GM13977 (cell line): ENCODE measurements at regions not wholly inside any gene's neighbourhood (a gene's known extent, or its start where the extent isn't known, plus 50 kb on each side); places are given as distances from the start of the nearest gene placed in this dataset.
"Not testable (repeated sequence)": the region's sequence is repeated elsewhere in the genome, so short reads cannot be mapped to it uniquely, and the experiment has no call there.

Experiments
- DNase-seq: peaks from one replicate; pipeline ENCODE4 v3.0.0; 2012; ENCODE audit warnings: low spot score
- in situ Hi-C: fragments of 300-500 bp; cut with MboI; formaldehyde crosslinking; loops from one replicate; pipeline ENCODE4 v1.12.0; 2022; ENCODE audit warnings: low sequenced_read_pairs, low pct_unique_long_range_greater_than_20kb, mixed read lengths, inconsistent platforms; ENCODE audit not compliant: unreplicated experiment
- TF ChIP-seq, protein P1 (sequence below): IDR thresholded peaks from 2 replicates; pipeline ENCODE4 v1.5.1; 2012; ENCODE audit warnings: mild to moderate bottlenecking, control low read depth; ENCODE audit not compliant: insufficient read depth; ENCODE audit errors: extremely low read depth, missing control alignments

- in situ Hi-C loops, result no loop called here
- TF ChIP-seq, protein P1, sequence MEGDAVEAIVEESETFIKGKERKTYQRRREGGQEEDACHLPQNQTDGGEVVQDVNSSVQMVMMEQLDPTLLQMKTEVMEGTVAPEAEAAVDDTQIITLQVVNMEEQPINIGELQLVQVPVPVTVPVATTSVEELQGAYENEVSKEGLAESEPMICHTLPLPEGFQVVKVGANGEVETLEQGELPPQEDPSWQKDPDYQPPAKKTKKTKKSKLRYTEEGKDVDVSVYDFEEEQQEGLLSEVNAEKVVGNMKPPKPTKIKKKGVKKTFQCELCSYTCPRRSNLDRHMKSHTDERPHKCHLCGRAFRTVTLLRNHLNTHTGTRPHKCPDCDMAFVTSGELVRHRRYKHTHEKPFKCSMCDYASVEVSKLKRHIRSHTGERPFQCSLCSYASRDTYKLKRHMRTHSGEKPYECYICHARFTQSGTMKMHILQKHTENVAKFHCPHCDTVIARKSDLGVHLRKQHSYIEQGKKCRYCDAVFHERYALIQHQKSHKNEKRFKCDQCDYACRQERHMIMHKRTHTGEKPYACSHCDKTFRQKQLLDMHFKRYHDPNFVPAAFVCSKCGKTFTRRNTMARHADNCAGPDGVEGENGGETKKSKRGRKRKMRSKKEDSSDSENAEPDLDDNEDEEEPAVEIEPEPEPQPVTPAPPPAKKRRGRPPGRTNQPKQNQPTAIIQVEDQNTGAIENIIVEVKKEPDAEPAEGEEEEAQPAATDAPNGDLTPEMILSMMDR, result no peak
- DNase-seq, result no peak
These were observed 72.0 kb upstream of the TGM3 start for GRCh38 chr20:2223558-2224367.

DNA sequence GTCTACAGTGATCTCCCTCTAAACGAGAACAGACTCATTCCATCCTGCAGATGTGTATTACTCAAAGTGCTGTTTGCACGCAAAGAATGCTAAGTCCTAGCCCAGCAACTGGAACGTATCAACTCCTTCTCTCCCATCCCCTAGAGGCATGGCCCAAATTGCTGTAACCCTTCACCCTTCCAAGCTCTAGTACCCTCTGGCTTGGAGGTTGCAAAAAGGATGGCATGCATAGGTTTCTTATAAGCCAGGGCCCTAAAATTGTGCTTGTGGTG, 71.5 kb upstream of the TGM3 start:
- in situ Hi-C loops, result no loop called here
- DNase-seq, result no peak
- TF ChIP-seq, protein P1, result no peak

DNA sequence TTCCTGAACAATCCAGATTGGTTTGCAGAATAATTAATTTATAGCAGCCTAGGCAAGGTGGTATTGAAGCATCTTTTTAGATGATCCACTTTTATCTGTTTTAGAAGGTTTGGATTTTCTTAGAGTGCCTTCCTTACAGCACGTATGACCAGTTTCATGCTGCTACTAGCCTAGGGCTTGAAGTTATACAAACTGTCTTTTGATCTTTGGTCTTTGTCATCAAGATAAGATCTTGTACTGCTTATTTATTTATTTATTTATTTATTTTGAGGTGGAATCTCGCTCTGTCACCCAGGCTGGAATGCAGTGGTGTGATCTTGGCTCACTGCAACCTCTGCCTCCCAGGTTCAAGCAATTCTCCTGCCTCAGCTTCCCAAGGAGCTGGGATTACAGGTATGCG, 68.5 kb upstream of the TGM3 start:
- DNase-seq, in situ Hi-C loops: not testable (repeated sequence)

DNA sequence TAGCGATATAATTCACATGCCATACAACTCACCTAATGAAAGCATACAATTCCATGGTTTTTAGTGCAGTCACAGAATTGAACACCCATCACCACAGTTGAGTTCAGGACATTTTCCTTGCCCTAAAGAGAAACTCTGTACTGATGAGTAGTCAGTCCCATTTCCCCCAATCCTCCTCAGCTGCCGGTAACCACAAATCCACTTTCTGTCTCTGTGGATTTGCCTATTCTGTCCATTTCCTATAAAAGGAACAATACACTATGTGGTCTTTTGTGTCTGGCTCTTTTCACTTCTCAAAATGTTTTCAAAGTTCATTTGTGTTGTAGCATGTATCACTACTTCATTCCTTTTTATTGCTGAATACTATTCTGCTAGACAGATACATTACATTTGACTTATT, 67.9 kb upstream of the TGM3 start:
- in situ Hi-C loops, result no loop called here
- TF ChIP-seq, protein P1, result no peak
- no peak for DNase-seq

DNA sequence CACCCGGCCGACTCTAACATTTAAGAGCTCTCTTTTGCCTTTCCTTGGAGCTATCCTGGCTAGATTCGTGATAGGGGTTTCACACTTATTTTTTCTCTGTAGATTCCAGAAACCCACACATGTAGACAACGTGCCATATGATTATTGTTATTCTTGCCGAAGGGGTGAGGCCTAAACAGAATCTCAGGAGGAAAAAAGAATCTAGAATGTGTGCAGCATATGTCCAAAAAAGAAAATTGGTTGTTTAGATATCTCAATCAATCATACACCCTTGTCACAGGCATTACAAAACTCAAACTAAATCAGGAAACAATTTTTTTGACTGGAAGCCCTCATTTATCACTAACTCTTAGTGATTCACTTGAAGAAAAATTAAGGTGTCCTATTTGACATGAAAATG, 66.9 kb upstream of the TGM3 start:
- TF ChIP-seq, protein P1, result no peak
- in situ Hi-C loops, result no loop called here

DNA sequence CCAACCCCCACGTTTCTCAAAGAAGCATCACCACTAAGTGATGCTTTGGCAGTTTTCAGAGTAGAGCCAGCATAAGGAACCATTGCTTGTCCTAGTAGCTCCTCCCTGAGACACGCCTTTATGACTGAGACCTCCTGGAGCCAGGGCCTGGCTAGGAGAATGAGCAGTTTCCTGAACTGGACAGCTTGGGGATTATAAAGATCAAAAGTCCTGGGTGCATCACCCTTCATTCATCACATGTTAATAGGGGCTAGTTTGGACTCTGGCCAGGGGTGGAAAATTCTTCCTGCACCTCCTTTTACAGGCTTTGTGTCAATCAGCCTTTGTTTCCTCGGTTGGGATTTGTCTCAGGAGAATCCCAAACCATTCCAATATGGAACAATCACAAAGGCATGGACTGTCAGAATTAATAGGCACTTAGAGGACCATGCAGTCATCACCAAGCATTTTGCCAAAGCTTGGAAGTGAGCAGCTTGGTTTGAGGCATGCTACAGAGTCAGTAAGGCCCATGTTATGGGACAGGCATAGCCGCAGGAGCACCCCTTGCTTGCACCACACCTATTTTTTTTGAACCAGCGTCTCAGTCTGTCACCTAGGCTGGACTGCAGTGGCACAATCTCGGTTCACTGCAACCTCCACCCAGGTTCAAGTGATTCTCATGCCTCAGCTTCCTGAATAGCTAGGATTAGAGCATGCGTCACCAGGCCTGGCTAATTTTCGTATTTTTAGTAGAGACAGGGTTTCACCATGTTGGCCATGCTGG, 64.9 kb upstream of the TGM3 start:
- in situ Hi-C loops, result no loop called here

More for the DNA sequence above, 66.9 kb upstream of the TGM3 start:
- no peak for DNase-seq

More for the DNA sequence above, 64.9 kb upstream of the TGM3 start:
- TF ChIP-seq, protein P1, result no peak
- no peak for DNase-seq
